HG03045 (cell line): ENCODE measurements at regions not wholly inside any gene's neighbourhood (a gene's known extent, or its start where the extent isn't known, plus 50 kb on each side); places are given as distances from the start of the nearest gene placed in this dataset.

Experiments
- ATAC-seq: cut with Tn5 transposase; IDR thresholded peaks from one replicate; pipeline ENCODE4 v1.9.1; 2021; ENCODE audit warnings: mild to moderate bottlenecking, moderate library complexity; ENCODE audit not compliant: unreplicated experiment

DNA sequence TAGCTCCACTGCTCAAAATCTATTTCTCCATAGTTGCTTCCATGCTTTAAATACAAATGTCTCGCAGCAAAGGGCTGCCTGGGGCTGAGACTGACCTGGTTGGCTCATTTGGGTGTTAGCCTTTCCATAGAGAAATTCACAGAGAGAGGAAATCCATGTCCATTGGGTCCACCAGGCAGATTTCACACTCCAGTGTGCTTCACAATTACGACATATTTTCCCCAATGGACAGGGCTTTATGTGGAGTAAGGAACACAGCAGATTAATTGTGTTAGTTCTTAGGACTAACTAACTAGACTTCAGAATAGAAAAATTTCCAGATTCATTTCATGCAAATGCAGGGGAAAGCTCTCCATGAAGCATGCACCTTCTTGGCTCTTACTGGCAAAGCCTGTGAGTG, 180.7 kb downstream of the FBXO15 start:
- no peak for ATAC-seq

DNA sequence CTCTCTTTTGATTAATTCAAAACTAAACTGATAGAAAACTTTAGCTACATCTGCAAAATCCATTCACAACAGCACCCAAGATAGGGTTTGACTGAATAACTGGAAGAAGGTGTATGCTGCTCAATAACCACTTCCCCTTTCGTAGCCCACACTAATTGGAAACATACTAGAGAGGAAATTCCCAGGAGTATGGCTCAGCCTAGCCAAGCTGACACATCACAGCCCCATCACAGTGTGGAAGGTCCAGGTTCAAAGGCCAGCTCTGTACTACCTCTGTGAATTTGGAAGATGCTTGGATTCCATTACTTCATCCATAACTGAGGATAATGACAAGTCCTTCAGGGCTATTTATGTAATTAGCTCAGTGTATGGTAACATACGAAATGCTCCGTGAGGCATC, 185.4 kb downstream of the FBXO15 start:
- ATAC-seq = peak; percentile 62

DNA sequence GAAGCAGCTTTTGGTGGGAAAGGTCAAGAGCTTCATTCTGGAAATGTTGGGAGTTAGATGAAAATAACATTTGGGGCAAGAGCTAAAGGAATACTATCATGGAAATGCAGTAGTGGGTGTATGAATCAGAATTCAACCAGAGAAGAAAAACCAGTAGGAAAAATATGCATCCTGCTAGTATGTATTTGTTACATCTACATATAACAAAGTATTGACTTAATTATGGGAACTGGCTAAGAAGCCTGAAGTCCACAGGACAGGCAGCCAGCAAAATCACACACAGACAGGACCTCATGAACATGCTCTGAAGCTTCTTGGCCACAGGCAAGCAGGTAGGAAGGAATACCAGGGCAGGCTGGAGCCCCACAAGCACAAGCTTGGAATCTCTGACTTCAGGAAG, 185.8 kb downstream of the FBXO15 start:
- peak; percentile 17 for ATAC-seq

DNA sequence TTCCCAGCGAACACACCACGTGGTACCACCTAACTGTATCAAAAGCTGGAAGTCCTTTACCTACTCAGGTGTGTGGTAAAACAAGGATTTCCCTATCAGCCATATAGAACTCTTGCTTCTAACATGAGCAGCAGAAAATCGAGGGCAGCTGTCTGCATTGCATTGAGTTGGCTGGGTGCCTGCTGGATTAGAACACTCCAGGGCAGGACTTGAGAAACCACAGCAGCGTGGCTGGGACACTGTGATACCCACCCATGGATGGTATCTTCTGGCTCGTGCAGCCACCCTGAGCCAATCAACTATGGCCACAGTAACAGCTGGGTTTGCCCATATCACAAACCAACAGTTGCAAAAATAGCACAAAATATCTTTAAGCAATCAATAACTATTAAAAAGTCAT, 188.3 kb downstream of the FBXO15 start:
- ATAC-seq = no peak

DNA sequence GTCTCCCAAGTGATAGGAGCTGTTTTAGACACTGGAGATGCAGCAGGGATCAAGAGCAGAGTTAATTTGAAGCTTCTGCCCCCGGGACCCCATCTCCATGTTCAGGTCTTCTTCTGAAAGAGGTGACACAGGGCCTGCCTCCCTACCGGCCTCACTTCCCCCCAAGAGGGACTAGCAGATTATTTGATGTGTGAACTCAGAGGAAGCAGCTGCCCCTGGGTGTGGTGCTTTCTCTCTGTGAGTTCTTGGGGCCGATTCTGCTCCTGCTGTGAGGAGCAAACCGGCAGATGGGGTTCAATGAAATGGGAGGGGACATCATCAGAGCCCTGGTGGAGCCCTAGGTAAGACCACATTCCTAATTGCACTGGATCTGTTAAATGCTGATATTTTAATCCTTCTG, 193.4 kb downstream of the FBXO15 start:
- no peak for ATAC-seq

DNA sequence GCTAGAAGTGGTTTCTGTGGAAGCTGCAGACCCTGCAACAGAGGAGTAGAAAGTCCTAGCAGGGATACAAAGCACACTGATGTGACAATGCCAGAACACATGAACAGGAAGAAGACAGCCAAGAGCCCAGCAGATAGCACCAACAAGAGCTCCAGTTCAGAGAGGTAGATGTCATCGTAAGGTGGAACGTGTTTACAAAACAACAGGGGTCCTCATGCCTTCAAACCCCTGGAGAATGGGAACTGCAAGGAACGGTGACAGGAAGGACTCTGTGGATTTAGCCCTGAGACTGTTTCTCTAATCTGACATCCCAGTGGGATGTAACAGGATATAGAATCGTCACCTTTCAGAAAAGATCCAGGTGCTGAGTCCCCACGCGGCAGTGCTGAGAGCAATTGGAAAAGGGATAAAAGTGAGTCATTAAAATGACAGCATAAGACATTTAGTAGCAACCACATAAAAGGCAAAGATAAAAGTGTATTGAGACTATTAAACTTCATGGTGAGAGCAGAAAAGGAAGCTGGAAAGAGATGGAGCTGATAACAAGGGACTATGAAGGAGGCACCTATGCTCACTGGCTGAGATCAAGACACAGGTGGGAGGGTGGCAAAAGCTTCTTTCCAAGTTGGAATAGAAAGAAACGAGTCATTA, 195.2 kb downstream of the FBXO15 start:
- no peak for ATAC-seq

DNA sequence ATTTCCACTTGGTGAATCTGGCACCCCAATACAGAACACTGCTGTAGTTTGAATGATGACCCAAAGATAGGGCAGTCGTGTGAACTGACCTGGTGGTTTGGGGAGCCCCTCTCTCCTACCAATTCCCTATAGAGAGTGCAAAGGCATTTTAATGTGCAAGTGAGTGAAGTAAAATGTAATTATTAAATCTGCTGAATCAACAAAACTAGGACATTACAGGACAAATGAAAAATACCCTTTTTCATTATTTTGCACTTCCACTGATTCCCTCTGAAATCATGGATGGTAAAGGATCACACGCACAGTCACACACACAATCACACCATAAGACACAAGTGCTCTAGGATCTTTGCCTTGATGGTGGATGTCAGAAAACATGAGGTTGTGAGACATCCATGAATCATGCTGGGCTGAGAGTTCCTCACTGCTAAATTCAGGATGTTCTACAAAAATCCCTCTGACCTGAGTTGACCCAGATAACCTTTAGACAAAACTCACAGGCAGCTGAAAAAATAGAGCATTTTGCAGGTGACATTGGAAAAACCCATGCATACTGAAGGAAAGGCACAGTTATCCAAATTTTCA, 197.4 kb downstream of the FBXO15 start:
- ATAC-seq = no peak

DNA sequence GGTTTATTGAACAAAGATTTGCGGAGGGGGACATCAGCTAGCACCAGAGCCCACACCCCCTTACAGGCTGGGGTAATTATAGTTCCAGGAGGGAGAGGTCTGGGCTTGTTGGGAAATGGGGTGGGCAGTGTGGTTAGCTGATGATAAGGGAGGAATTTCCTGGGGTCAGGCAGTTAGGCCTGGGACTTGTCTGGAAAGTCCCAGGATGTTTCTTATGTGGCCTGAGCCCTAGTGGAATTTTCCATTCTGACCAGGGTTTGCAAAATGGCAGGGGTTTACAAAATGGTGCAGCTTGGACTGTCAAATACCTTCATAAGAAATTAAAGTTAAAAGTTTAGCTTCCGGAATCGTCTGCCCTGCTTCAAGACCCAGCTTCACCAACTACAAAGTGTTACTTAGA, 199.1 kb downstream of the FBXO15 start:
- ATAC-seq = no peak

DNA sequence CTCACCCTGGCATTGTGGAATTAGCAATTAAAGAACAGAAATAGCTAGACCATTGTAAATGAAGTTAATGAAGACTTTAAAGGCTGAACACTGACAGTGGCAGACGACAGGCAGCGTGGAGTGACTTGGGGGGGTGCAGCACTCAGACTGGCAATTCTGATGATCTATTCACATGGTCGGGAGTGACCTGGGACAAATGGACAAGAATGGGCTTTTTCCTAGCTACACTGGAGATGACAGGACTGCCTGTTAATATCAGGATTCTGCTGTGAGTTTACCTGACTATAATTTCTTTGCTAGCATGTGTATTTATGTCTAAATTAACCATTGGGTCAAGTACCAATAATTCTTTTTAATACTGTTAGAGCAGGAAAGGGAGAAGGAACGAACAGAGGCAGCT, 199.6 kb downstream of the FBXO15 start:
- ATAC-seq = no peak

DNA sequence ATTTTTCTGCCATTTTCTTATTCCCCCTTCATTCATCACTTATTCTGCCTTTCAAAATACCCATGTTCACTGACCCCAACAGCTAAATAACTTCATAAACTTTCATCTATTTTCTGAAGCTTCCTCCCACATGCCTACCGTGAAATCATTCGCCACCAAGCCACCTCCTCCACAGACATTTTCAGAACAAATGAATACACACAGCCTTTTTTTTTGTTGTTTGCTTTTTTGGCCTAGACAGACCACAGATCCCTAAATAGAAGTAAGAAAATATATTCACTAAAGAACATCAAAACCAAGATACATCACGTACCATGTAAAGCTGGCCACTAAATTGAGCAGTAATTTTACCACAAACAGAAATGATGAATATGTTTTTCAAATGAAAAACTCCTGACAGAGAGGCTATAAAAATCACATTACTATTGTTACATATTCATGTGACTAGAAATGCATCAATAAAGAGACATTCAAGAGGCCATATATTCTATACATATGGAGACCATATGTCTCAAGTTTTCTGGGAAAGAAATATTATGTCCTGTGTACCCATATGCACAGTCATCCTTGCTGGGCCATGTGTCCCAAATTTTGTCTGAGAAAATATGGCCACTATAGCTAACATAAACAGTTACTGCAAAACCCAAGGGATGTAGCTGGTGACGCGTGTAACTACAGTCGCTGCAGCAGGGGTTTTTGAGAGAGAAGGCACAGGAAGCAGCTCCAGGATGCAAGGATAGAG, 200.3 kb downstream of the FBXO15 start:
- ATAC-seq = no peak

DNA sequence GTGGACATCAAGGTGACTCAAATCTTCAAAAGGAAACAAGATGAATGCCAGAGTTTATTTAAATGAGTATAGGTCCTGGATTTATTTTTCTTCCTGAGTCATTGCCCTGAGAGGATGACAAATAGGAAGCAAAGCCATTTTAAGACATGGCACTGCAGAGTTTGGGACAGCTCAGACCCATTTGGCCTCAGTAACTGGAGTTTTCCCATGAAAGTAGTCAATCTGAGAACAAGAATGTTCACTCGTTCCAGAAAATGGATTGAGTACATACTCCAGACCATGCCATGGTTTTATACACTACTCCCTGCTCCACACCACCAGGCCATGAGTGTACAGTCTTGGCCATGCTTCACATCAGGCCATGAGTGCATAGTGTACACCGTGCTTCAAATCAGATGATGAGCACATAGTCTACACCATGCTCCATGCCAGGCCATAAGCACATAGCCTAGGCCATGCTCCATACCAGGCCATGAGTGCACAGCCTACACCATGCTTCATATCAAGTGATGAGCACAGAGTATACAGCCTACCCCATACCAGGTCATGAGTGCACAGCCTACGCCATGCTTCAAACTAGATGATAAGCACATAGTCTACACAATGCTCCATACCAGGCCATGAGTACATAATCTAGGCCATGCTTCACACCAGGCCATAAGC, 202.4 kb downstream of the FBXO15 start:
- ATAC-seq = no peak

DNA sequence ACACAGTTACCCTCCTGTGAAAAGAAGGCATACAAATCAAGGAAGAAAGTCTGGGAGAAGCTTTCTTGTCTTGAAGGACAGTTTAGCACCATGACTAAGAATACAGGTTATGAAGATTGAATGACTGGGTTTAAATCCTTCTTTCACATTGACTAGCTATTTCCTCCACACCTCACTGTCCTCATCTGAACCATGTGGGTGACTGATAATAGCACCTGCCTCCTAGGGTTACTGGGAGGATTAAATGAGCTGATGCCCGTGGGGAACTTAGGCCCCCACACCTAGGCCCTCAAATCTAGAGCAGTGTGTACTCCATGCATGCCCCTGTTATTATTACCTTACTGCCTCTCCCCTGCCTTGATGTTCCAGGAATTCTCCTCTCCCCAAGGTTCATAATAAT, 202.9 kb downstream of the FBXO15 start:
- no peak for ATAC-seq

DNA sequence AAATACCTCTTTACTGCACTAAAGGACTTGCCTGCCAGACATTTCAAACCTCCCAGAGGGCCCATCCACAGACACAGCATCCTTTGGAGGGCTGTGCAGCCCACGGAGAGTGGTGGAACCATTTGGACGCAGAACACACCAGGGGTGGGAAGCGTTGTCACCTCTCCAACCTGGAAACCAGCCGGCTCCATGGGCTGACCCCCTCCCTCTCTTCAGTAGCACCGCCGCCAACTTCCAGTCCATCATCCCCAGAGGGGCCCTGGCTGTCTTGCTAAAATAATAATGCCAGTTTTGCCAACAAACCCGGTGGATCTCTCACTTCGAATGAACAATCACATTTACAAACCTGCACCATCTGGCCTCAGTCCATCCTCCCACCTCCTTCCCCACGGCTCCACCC, 203.9 kb downstream of the FBXO15 start:
- ATAC-seq = no peak

DNA sequence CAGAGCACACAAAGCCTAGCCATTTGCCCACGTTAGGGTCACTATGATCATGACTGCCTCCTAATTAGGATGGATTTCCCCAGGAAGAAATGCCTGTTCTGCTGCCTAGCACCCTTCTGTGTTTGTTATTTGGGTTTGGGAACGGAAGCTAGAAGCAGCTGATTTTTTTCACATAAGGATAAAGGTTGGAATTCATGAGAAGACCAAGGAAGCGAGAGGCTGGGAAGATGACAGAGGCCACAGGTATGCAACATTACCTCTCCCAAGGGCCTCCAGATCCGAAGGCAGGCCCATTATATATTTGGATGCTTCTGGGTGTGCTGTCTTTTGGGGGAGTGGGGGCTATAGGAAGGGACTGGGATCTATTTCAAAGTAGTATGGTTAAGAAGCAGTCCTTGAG, 204.7 kb downstream of the FBXO15 start:
- no peak for ATAC-seq

DNA sequence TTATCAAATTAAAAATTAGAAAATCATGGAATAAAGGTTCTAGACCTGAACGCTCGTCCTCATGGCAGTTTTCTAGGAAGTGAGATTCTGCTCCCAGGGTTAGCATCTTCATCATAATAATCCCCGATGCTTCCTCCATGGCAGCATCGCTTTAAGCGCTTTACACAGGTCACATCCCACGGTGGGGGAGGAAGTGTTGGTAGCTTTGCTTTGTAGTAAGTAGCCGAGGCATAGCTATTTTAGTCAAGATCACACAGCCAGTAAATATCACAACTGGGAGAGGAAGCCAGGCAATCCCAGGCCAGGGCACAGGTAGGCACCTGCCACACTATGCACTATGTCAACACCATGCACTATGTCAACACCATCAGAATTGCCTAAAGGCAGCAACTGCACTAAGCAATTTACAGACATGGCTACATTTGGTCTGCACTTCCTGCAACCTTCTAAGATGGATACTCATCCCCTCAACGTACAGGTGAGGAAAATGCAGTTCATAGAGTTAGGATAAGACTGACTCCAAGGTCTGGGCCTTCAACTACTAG, 205.5 kb downstream of the FBXO15 start:
- no peak for ATAC-seq

DNA sequence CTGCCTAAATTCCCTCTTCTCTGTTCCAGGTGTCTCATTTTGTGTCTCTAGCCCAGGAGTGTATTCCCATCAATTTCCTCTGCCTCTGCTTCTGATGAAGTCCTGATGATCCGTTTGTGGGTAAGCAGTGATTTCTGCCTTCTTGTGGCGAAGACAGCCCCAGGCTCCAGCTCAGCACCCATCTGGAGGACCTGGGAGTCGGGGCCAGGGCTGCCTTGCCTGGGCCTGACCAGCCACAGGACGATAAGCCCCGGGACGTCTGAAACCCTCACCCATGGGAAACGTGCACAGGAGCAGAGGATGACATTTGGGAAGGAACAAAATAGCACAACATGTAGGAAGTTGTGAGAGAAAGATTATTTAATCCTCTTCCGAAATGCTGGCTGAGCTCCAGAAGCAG, 206.9 kb downstream of the FBXO15 start:
- ATAC-seq = no peak

DNA sequence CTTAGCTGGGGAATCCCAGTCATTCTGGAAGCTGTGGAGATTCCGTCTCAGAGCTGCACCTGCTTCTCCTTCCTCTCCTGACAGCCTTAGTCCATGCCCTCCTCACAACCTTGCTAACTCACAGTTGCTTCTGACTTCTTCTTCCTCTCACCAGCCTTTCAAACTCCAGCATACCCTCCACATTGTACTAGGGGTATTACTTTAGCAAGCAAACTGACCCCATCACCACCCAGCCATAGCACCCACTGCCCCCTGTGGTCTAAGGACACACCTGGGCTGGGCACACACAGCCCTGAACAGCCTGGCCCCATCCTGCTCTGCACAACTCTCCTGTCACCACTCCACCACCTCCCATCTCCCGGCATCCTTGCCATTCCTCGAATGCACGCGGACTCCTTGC, 208.2 kb downstream of the FBXO15 start:
- no peak for ATAC-seq

DNA sequence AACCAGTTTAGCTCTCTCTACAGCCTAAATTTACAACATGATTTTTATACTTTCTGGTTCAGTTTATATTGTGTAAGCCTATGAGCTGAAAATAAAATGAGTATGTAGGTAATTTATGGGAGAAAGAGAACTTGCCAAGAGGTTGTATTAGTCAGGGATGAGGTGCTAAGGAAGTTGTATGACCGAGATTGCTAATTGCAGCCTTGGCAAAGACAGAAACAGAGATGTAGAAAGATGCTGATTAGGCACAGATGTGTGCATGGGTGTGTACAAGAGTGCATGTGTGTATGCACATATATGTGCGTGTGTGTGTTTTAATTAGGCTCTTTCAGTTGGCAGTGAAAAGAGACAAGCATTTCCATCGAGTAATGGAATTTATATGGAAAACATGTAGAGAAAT, 213.9 kb downstream of the FBXO15 start:
- ATAC-seq = no peak

DNA sequence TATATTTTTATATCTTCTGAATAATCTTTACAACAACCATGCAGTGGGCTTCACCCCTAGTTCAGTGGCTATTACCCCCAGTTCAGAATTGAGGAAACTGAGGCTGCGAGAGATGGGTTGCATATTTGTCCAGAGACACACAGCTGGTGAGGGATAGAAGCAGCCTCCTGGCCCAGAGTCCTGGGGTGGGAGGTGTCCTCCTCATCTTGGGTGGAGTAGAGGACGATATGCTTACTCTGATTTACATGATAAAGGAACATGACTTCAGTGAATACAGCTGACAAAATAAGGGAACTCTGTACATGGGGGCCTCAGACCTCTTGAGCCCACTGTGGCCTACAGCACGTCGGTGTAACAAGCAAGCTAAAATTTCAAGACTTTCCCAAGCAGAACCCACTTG, 214.7 kb downstream of the FBXO15 start:
- no peak for ATAC-seq

DNA sequence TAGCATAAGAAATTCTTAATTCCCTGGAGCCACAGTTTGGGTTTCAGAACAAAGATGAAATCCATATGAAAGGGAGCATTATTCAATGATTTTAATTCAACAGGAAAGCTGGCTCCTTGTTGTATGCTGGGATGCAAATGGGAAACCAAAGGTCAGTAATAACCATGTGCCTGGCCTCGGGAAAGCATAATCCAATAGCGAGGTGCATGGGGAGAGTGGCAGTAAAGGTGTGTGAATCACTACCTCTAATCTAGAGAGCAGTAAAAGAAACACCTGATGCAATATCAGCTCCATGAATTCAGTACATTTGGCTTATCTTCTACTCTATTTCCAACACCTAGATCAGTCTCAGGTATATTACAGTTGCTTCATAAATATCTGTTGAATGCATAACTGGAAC, 220.1 kb downstream of the FBXO15 start:
- ATAC-seq = no peak

DNA sequence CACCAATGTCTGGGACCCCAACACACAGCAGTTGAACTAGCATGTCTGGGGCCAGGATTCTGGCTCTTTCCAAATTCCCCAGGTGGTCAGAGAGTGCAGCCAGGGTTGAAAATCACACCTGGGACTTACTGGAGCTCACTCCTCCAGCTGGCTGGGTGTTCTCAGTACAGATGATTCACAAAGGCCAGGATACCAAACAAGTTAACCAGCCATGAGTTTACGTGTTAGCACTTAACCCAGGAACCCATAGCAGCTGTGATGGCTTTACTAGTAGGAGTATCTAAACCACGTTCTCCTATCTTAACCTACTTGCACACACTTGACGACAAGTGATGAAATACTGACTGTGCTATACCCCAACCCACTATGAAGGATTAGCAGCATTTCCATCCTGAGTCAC, 222.8 kb downstream of the FBXO15 start:
- no peak for ATAC-seq

DNA sequence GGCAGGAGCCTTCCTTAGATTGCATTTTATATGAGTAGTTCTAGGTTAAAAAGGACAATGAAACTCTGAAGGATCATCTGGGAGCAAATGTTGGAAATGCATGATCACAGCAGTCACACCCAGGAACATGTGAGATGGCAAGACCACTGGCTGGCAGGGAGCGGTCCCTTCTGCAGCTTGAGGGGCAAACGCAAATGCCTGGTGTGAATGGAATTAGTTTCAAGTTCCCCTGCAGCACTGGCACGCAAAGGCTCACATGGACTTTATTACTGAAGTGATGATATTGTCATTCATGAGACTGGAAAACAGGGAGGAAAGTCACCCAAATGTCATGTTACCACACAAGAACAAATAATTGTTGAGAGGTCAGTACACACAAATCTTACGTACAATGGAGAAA, 223.3 kb downstream of the FBXO15 start:
- ATAC-seq = no peak
